HEK293 (cell line): ENCODE measurements at regions not wholly inside any gene's neighbourhood (a gene's known extent, or its start where the extent isn't known, plus 50 kb on each side); places are given as distances from the start of the nearest gene placed in this dataset.
A peak's percentile ranks its signal among the peaks of the same experiment; 100 is the strongest.

Experiments
- CTCF ChIA-PET: fragments of 350-600 bp; formaldehyde crosslinking; extraction: SDS; loops from one replicate; lab custom pipeline; 2021; ENCODE audit warnings: antibody characterized with exemption; lab: Yijun Ruan, JAX
- POLR2A ChIA-PET: fragments of 300-600 bp; formaldehyde crosslinking; extraction: SDS; loops from one replicate; lab custom pipeline; 2020; ENCODE audit warnings: antibody characterized with exemption, inconsistent platforms; lab: Yijun Ruan, JAX
- H3K27ac ChIP-seq: fragments of 200-500 bp; sonication (Bioruptor generic); 2 replicates; pipeline ENCODE4 v1.5.1; 2014; ENCODE audit warnings: low read depth, low read length, control low read depth, inconsistent platforms; ENCODE audit errors: extremely low read depth
- H3K36me3 ChIP-seq, 2 experiments: fragments of 200-500 bp in 1 of 2; sonication (Bioruptor generic) in 1 of 2; 1 replicate in 1 of 2; 2 replicates in 1 of 2; pipeline ENCODE4 v1.5.1; 2014 to 2017; ENCODE audit warnings: inconsistent platforms in 2 of 2, low read length in 2 of 2; ENCODE audit not compliant: control insufficient read depth in 2 of 2, insufficient read depth in 1 of 2
- H3K4me1 ChIP-seq: fragments of 200-500 bp; sonication (Bioruptor generic); 2 replicates; pipeline ENCODE4 v1.5.1; 2014; ENCODE audit warnings: mild to moderate bottlenecking, low read length, inconsistent platforms; ENCODE audit not compliant: control insufficient read depth, insufficient read depth
- H3K4me3 ChIP-seq: 2 replicates; pipeline ENCODE4 v1.5.1; 2011; ENCODE audit warnings: low read depth, mild to moderate bottlenecking, control low read depth, low read length, moderate library complexity
- H3K9me3 ChIP-seq: fragments of 200-500 bp; sonication (Bioruptor generic); 2 replicates; pipeline ENCODE4 v1.5.1; 2014; ENCODE audit warnings: low read depth, low read length, inconsistent platforms; ENCODE audit not compliant: control insufficient read depth, insufficient read depth
- BCL6B ChIP-seq: fragments of 450-650 bp; formaldehyde crosslinking; IDR thresholded peaks from 2 replicates; pipeline ENCODE4 v1.5.1; 2017; ENCODE audit warnings: missing biosample characterization, missing genetic modification characterization
- HIC1 ChIP-seq: fragments of 450-650 bp; formaldehyde crosslinking; IDR thresholded peaks from 2 replicates; pipeline ENCODE4 v1.5.1; 2016; ENCODE audit warnings: missing biosample characterization, missing genetic modification characterization
- KLF8 ChIP-seq: fragments of 450-650 bp; formaldehyde crosslinking; IDR thresholded peaks from 2 replicates; pipeline ENCODE4 v1.5.1; 2016; ENCODE audit warnings: missing biosample characterization, missing genetic modification characterization
- PRDM6 ChIP-seq: fragments of 450-650 bp; formaldehyde crosslinking; IDR thresholded peaks from 2 replicates; pipeline ENCODE4 v1.5.1; 2017; ENCODE audit warnings: missing biosample characterization, missing genetic modification characterization
- TRIM28 ChIP-seq: IDR thresholded peaks from 2 replicates; pipeline ENCODE4 v1.6.1; 2011; ENCODE audit warnings: low read length, control low read depth, borderline replicate concordance
- ZBTB10 ChIP-seq: fragments of 450-650 bp; formaldehyde crosslinking; IDR thresholded peaks from 2 replicates; pipeline ENCODE4 v1.5.1; 2016; ENCODE audit warnings: missing biosample characterization, missing genetic modification characterization
- ZNF132 ChIP-seq: fragments of 450-650 bp; formaldehyde crosslinking; IDR thresholded peaks from 2 replicates; pipeline ENCODE4 v1.5.1; 2017; ENCODE audit warnings: missing biosample characterization, missing genetic modification characterization, borderline replicate concordance
- ZNF148 ChIP-seq: fragments of 450-650 bp; formaldehyde crosslinking; IDR thresholded peaks from 2 replicates; pipeline ENCODE4 v1.5.0; 2017; ENCODE audit warnings: missing biosample characterization, missing genetic modification characterization, borderline replicate concordance
- ZNF362 ChIP-seq: fragments of 450-650 bp; formaldehyde crosslinking; IDR thresholded peaks from 2 replicates; pipeline ENCODE4 v1.5.1; 2016; ENCODE audit warnings: missing biosample characterization, missing genetic modification characterization
- ZNF404 ChIP-seq: fragments of 450-650 bp; formaldehyde crosslinking; IDR thresholded peaks from 2 replicates; pipeline ENCODE4 v1.5.1; 2017; ENCODE audit warnings: missing biosample characterization, missing genetic modification characterization
- ZNF423 ChIP-seq: fragments of 450-650 bp; formaldehyde crosslinking; IDR thresholded peaks from 2 replicates; pipeline ENCODE4 v1.5.1; 2016; ENCODE audit warnings: missing biosample characterization, missing genetic modification characterization
- ZNF621 ChIP-seq: fragments of 450-650 bp; formaldehyde crosslinking; IDR thresholded peaks from 2 replicates; pipeline ENCODE4 v1.5.1; 2017; ENCODE audit warnings: missing biosample characterization, missing genetic modification characterization
- ZNF623 ChIP-seq: fragments of 450-650 bp; formaldehyde crosslinking; IDR thresholded peaks from 2 replicates; pipeline ENCODE4 v1.5.1; 2016; ENCODE audit warnings: missing biosample characterization, missing genetic modification characterization
- ZNF624 ChIP-seq: fragments of 450-650 bp; formaldehyde crosslinking; IDR thresholded peaks from 2 replicates; pipeline ENCODE4 v1.5.1; 2017; ENCODE audit warnings: missing biosample characterization, missing genetic modification characterization
- ZNF658 ChIP-seq: fragments of 450-650 bp; formaldehyde crosslinking; IDR thresholded peaks from 2 replicates; pipeline ENCODE4; 2016; ENCODE audit warnings: missing biosample characterization, missing genetic modification characterization
- ZNF830 ChIP-seq: fragments of 450-650 bp; IDR thresholded peaks from 2 replicates; pipeline ENCODE4 v1.5.0; 2018; ENCODE audit warnings: missing biosample characterization, missing genetic modification characterization, low read depth, mild to moderate bottlenecking, moderate library complexity
- ZSCAN4 ChIP-seq: fragments of 450-650 bp; formaldehyde crosslinking; IDR thresholded peaks from 2 replicates; pipeline ENCODE4 v1.5.1; 2017; ENCODE audit warnings: missing biosample characterization, missing genetic modification characterization
- ZSCAN5A ChIP-seq: fragments of 450-650 bp; formaldehyde crosslinking; IDR thresholded peaks from 2 replicates; pipeline ENCODE4 v1.5.1; 2016; ENCODE audit warnings: missing biosample characterization, missing genetic modification characterization
- ZXDB ChIP-seq: fragments of 450-650 bp; formaldehyde crosslinking; IDR thresholded peaks from 2 replicates; pipeline ENCODE4 v1.5.1; 2016; ENCODE audit warnings: missing biosample characterization, missing genetic modification characterization

GRCh38 chr12:115439008-115439601, 755.1 kb upstream of the TBX3 start:
- CTCF ChIA-PET, result no interaction called here
- Histone ChIP-seq H3K36me3 (no peaks in the 10 kb centered on the region), H3K9me3 (no peaks in the 10 kb centered on the region), H3K4me3 (no peak overlapping the region)
- POLR2A ChIA-PET, result no interaction called here
- TF ChIP-seq ZNF658 (tag by site-specific recombination), result no peak
- no peak for TF ChIP-seq ZNF830 (tag by site-specific recombination)
- TF ChIP-seq BCL6B (tag by site-specific recombination), result no peak
- no peak for TF ChIP-seq ZSCAN4 (tag by site-specific recombination)
- no peak for TF ChIP-seq ZNF624 (tag by site-specific recombination)
- no peak for TF ChIP-seq KLF8 (tag by site-specific recombination)
- TF ChIP-seq PRDM6 (tag by site-specific recombination), result no peak
- no peak for TF ChIP-seq ZXDB
- TF ChIP-seq ZNF621, result no peak
- no peak for TF ChIP-seq ZNF362 (tag by site-specific recombination)
- TF ChIP-seq ZNF148 (tag by site-specific recombination), result no peak
- TF ChIP-seq ZNF404 (tag by site-specific recombination), result no peak
- TF ChIP-seq ZNF423 (tag by site-specific recombination), result no peak
- TF ChIP-seq, all 188 proteins: peak for 0
- Histone ChIP-seq H3K27ac (no peak overlapping the region), H3K4me1 (no peaks in the 10 kb centered on the region)

GRCh38 chr12:115438314-115438713, 754.3 kb upstream of the TBX3 start:
- H3K4me1 ChIP-seq, result no peaks in the 10 kb centered on the region
- POLR2A ChIA-PET, result no interaction called here
- no peak overlapping the region for H3K27ac ChIP-seq
- no peaks in the 10 kb centered on the region for H3K9me3 ChIP-seq
- CTCF ChIA-PET, result no interaction called here
- H3K36me3 ChIP-seq, result no peaks in the 10 kb centered on the region
- no peak overlapping the region for H3K4me3 ChIP-seq
- TF ChIP-seq HIC1 (tag by site-specific recombination) (no peak), ZBTB10 (no peak), ZNF623 (peak; percentile 77), ZSCAN5A (tag by site-specific recombination) (no peak), ZNF132 (tag by site-specific recombination) (no peak), TRIM28 (no peak)
